OCI-LY1 (cell line): ENCODE measurements at regions not wholly inside any gene's neighbourhood (a gene's known extent, or its start where the extent isn't known, plus 50 kb on each side); places are given as distances from the start of the nearest gene placed in this dataset.

Experiments used
- H2AFZ ChIP-seq: fragments of 200-600 bp; sonication (generic), shearing (Covaris generic); 2 replicates; pipeline ENCODE4 v1.6.0; 2014; ENCODE audit warnings: antibody characterized with exemption, mild to moderate bottlenecking, low read length
- H3F3A ChIP-seq: fragments of 200-600 bp; sonication (generic), shearing (Covaris generic); 2 replicates; pipeline ENCODE4 v1.6.0; 2014; ENCODE audit warnings: mild to moderate bottlenecking, antibody characterized with exemption, low read length, moderate library complexity; ENCODE audit not compliant: insufficient read depth
- H3K27ac ChIP-seq: fragments of 200-600 bp; sonication (generic); 2 replicates; pipeline ENCODE4 v1.5.1; 2014; ENCODE audit warnings: low read length, mixed run types, mild to moderate bottlenecking, low read depth; ENCODE audit not compliant: poor library complexity, severe bottlenecking
- H3K27me3 ChIP-seq: fragments of 200-600 bp; sonication (generic); 2 replicates; pipeline ENCODE4 v1.6.0; 2014; ENCODE audit warnings: antibody characterized with exemption, mild to moderate bottlenecking, low read length, moderate library complexity; ENCODE audit not compliant: insufficient read depth
- H3K36me3 ChIP-seq: fragments of 200-600 bp; sonication (generic); 2 replicates; pipeline ENCODE4 v1.6.1; 2014; ENCODE audit warnings: mild to moderate bottlenecking, antibody characterized with exemption, low read length, moderate library complexity, mixed read lengths; ENCODE audit not compliant: insufficient read depth
- H3K4me1 ChIP-seq: fragments of 200-600 bp; sonication (generic); 2 replicates; pipeline ENCODE4 v1.5.1; 2014; ENCODE audit warnings: mild to moderate bottlenecking, low read length, moderate library complexity; ENCODE audit not compliant: insufficient read depth, severe bottlenecking
- H3K4me2 ChIP-seq: fragments of 200-600 bp; sonication (generic), shearing (Covaris generic); 2 replicates; pipeline ENCODE4 v1.6.1; 2014; ENCODE audit warnings: low read length
- H3K4me3 ChIP-seq: fragments of 200-600 bp; sonication (generic); 2 replicates; pipeline ENCODE4 v1.5.1; 2014; ENCODE audit warnings: low read length, low read depth, mild to moderate bottlenecking, mixed read lengths; ENCODE audit not compliant: poor library complexity, severe bottlenecking
- H3K79me2 ChIP-seq: fragments of 200-600 bp; shearing (Covaris generic); 2 replicates; pipeline ENCODE4 v1.6.1; 2016; ENCODE audit warnings: mixed run types, low read length, mixed read lengths; ENCODE audit not compliant: insufficient read depth
- H3K9ac ChIP-seq: fragments of 200-600 bp; sonication (generic), shearing (Covaris generic); 2 replicates; pipeline ENCODE4 v1.6.1; 2014; ENCODE audit warnings: mild to moderate bottlenecking, low read length, mixed read lengths
- H3K9me2 ChIP-seq: fragments of 200-600 bp; sonication (generic), shearing (Covaris generic); 2 replicates; pipeline ENCODE4 v1.6.1; 2014; ENCODE audit warnings: low read depth, mild to moderate bottlenecking, low read length, mixed read lengths
- H3K9me3 ChIP-seq: fragments of 200-600 bp; shearing (Covaris generic); 2 replicates; pipeline ENCODE4 v1.6.1; 2014; ENCODE audit warnings: low read length, mixed read lengths
- H4K20me1 ChIP-seq: fragments of 200-600 bp; sonication (generic), shearing (Covaris generic); 2 replicates; pipeline ENCODE4 v1.6.0; 2016; ENCODE audit warnings: mild to moderate bottlenecking, low read length; ENCODE audit not compliant: insufficient read depth
- EZH2 ChIP-seq: fragments of 200-600 bp; sonication (generic), shearing (Covaris generic); IDR thresholded peaks from 2 replicates; pipeline ENCODE4 v1.8.0; 2017; ENCODE audit warnings: borderline replicate concordance, mixed run types, mild to moderate bottlenecking, antibody characterized with exemption, low read length, moderate library complexity, mixed read lengths
- TF ChIP-seq, protein P1 (sequence below): fragments of 200-600 bp; sonication (generic), shearing (Covaris generic); IDR thresholded peaks from 2 replicates; pipeline ENCODE4 v1.5.1; 2017; ENCODE audit warnings: mild to moderate bottlenecking, antibody characterized with exemption, low read length, moderate library complexity, mixed read lengths

DNA sequence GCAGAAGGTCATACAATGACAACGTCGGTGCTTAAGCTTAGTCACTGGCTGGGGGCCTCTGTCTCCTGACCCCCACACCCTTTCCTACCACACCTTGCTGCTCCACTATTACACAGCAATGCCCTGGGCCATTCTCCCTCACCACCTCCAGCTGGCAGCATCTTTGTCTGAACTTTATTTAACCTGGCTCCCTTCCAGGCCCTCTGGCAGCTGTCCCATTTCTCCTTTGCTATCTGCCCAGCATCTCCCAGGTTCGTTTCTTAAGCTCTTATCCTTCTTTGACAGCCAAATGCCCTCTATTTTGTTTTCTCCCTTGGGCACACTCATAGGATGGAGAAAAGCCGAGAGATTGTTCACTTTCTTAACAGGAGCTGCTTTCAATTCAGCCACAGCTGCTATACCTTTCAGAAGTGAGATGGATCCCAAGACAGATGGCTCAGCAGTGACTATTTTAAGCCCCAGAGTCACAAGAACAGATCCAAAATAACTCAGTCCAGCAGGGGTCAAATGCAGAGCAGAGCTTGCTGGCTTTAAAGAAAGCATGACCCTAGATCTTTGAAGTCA, 1277.1 kb upstream of the AUTS2 start:
- Histone ChIP-seq H3K27me3 (no peaks in the 10 kb centered on the region), H3K9me3 (no peaks in the 10 kb centered on the region), H3K4me3 (no peak overlapping the region), H3K4me1 (no peaks in the 10 kb centered on the region), H3K9me2 (no peaks in the 10 kb centered on the region), H3F3A (no peaks in the 10 kb centered on the region), H2AFZ (no peak overlapping the region), H3K4me2 (no peak overlapping the region), H3K27ac (no peak overlapping the region), H3K79me2 (no peaks in the 10 kb centered on the region), H3K36me3 (no peaks in the 10 kb centered on the region), H3K9ac (no peak overlapping the region), H4K20me1 (no peaks in the 10 kb centered on the region)
- TF ChIP-seq EZH2 = no peak
- TF ChIP-seq, protein P1, sequence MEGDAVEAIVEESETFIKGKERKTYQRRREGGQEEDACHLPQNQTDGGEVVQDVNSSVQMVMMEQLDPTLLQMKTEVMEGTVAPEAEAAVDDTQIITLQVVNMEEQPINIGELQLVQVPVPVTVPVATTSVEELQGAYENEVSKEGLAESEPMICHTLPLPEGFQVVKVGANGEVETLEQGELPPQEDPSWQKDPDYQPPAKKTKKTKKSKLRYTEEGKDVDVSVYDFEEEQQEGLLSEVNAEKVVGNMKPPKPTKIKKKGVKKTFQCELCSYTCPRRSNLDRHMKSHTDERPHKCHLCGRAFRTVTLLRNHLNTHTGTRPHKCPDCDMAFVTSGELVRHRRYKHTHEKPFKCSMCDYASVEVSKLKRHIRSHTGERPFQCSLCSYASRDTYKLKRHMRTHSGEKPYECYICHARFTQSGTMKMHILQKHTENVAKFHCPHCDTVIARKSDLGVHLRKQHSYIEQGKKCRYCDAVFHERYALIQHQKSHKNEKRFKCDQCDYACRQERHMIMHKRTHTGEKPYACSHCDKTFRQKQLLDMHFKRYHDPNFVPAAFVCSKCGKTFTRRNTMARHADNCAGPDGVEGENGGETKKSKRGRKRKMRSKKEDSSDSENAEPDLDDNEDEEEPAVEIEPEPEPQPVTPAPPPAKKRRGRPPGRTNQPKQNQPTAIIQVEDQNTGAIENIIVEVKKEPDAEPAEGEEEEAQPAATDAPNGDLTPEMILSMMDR = no peak

DNA sequence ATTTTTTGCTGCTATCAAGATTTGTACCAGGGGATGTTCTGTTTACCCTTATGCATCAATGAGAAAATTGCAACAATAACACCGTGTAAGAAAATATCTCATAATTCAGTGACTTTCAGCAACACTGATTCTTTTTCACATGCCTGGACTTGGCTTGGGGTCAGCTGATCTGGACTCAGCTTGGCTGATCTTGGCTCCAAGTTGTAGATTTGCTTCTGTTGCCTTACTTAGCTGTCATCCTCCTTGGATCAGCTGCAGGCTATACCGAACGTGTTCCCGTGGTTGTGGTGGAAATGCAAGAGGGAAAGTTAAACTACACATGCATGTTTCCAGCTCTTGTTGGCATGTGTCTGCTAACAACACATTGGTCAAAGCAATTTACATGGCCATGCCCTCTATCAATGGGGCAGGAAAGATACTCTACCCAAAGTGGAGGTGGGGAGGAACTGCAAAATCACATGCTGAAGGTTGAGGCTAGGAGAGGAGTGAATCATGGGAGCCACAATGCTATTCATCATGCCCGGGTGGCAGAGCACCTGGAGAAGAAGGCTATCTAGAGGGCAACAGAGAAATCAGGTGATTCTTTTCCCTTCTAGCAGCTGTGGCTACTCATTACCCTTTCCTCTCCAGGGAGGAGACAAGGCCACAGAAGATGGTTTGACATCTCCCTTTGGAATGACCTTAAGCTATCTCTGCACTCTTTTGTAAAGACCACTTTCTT, 1276.3 kb upstream of the AUTS2 start:
- TF ChIP-seq EZH2 = no peak
- TF ChIP-seq, protein P1 = no peak
- no peak overlapping the region for H3K4me2 ChIP-seq
- no peaks in the 10 kb centered on the region for H3K79me2 ChIP-seq
- H3K27ac ChIP-seq = no peak overlapping the region
- H3K9ac ChIP-seq = no peak overlapping the region
- no peaks in the 10 kb centered on the region for H3K4me1 ChIP-seq
- no peaks in the 10 kb centered on the region for H3K9me2 ChIP-seq
- no peaks in the 10 kb centered on the region for H3K9me3 ChIP-seq
- no peak overlapping the region for H3K4me3 ChIP-seq
- no peak overlapping the region for H2AFZ ChIP-seq
- H3K36me3 ChIP-seq = no peaks in the 10 kb centered on the region
- no peaks in the 10 kb centered on the region for H4K20me1 ChIP-seq
- no peaks in the 10 kb centered on the region; the same call in 1 of the 2 replicates for H3K27me3 ChIP-seq
- no peaks in the 10 kb centered on the region for H3F3A ChIP-seq

DNA sequence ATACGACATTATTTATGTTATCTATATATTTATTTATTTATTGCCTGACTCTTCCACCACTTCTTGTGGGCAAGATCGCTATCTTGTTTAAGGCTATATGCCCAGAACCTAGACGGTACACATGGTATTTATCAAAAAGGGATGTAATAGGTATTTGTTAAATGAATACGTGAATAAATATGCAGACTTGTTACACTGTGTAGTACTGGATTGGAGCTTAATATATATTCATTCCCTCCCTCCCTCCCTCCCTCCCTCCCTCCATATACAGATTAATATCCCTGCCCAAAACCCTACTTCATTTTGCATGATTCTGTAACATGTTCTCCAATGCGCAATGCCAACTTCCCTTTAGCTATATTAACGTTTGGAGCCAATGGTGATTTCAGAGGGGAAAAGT, 1273.7 kb upstream of the AUTS2 start:
- no peak overlapping the region for H3K9ac ChIP-seq
- H4K20me1 ChIP-seq = no peaks in the 10 kb centered on the region
- no peaks in the 10 kb centered on the region for H3K9me2 ChIP-seq
- no peaks in the 10 kb centered on the region for H3K4me1 ChIP-seq
- H3F3A ChIP-seq = no peaks in the 10 kb centered on the region
- H3K27me3 ChIP-seq = no peaks in the 10 kb centered on the region; the same call in 1 of the 2 replicates
- no peak overlapping the region for H3K4me3 ChIP-seq
- H2AFZ ChIP-seq = no peak overlapping the region
- no peak for TF ChIP-seq EZH2
- TF ChIP-seq, protein P1 = no peak
- H3K79me2 ChIP-seq = no peaks in the 10 kb centered on the region
- no peaks in the 10 kb centered on the region for H3K36me3 ChIP-seq
- H3K9me3 ChIP-seq = no peaks in the 10 kb centered on the region
- H3K4me2 ChIP-seq = no peak overlapping the region
- no peak overlapping the region for H3K27ac ChIP-seq
